Right ventricle myocardium inferior (tissue), 1 donor: ENCODE measurements at regions not wholly inside any gene's neighbourhood (a gene's known extent, or its start where the extent isn't known, plus 50 kb on each side); places are given as distances from the start of the nearest gene placed in this dataset.

Experiments
- ATAC-seq: fragments of 200-7000 bp; cut with Tn5 transposase; one replicate; pipeline ENCODE4 v1.9.1; 2020; ENCODE audit warnings: mild to moderate bottlenecking, moderate library complexity
- DNase-seq: peaks from one replicate; pipeline ENCODE4 v3.0.0; 2021; ENCODE audit errors: missing footprints
- intact Hi-C: fragments of 100-400 bp; cut with DNase I; formaldehyde crosslinking; loops from one replicate; pipeline ENCODE4 v1.11.0; 2022
- donor health status: DM: no; HTN: yes; CAD: no; lungs with severe emphysema.

DNA sequence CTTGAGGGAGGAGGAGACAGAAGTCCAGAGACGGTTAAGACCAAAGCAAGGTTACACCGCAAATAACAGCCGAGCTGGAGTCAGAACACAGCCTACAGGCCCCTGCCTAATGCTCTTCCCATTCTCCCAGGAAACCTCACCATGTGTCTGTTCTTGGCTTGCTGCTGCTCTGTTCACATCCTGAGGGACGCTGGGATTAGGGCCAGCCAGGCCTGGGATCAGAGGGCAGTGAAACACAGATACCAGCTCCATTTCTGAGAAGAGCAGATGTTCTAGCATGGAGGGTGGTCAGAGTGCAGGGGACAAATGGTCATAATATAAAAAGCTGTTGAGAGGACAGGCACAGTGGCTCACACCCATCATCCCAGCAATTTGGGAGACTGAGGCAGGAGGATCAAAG, 124.8 kb upstream of the LARP1 start:
- intact Hi-C loops: no loop called here
- no peak for DNase-seq
- ATAC-seq: peak; percentile 27

DNA sequence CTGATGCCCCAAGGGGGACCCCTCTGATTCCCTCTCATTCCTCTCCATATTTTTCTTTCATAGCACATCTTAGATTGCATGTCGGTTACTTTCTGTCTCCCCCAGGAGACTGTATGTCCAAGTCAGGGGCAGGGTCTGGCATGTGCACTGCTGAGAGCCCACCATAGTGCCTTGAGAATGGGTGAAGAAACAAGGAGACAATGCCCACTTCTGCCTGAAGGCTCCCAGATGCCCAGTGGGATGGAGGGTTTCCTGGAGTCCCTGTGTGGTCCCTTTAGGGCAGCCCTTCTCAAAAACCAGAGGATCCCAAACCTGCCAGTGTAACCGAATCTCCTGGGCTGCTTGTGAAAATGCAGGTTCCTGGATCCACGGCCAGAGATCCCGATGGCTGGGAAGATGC, 126.5 kb upstream of the LARP1 start:
- ATAC-seq (no peak), DNase-seq (no peak)
- intact Hi-C loops: no loop called here

DNA sequence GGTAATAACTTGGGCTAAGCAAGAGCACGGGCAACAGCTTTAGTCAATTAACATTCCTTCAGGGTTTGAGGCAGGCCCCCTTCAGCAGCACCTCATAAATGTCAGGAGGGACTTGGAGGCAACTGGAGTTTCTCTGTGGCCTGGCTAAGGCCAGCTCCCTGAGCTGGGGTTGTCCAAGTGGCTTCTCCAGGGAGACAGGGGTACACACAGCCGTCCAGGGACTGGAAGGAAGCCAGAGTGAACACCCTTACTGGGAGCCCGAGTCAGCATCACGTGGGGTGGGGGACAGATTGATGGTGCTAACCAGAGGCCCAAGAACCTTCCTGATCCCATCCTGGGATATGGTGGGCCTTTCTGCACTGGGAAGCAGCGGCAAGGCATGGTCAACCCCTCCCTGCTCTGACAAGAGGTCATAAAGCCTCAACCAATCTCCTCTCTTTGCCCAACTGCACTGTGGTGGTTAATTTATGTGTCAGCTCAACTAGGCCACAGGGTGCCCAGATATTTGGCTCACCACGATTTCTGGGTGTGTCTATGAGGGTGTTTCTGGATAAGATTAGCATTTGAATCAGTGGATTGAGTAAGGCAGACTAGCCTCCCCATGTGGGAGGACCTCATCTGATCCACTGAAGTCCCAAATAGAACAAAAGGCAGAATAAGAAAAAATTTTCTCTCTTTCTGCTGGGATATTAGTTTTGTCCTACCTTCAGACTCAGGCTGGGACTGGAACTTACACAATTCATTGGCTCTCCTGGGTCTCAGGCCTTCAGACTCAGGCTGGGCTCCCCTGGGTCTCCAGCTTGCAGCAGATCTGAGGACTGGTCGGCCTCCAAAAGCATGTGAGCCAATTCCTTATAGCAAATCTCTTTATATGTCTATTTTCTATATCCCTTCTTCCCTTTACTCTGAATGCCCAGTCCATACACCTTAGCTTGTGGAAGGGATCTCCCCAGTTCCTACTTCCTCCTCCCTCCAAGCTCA, 127.2 kb upstream of the LARP1 start:
- ATAC-seq (peak; percentile 32), DNase-seq (no peak)
- intact Hi-C loops: no loop called here

DNA sequence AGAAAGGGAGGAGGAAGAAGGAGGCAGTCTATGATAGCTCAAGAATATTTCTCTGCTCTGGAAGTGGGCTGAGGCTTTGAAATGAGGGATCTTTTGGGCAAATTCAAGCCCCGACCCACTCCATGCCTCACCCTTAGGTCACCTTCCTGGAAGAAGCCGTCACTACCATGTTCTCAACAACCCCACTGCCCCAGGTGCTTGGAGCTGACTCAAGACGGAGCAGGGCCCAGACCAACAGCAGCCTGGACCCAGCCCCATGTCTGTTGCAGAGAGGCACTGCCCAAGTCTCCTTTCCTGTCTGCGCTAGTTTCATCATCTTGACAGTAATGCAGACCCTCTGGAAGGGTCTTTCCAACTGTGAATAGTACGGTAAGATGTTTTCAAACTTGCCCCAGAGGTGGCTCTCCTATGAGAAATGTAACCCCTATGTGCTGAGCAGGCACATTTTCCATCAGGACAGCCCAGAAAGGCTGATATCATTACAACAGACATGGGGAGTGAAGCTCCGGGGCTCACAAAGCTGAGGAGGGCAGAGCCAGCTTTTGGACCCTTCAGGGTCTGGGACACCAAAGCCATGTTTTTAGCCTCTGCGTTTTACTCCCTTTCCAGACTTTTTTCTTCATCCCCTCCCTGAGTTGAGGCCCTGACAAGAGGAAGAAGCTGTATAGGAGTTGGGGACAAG, 128.2 kb upstream of the LARP1 start:
- intact Hi-C loops: no loop called here
- DNase-seq (no peak), ATAC-seq (no peak)

DNA sequence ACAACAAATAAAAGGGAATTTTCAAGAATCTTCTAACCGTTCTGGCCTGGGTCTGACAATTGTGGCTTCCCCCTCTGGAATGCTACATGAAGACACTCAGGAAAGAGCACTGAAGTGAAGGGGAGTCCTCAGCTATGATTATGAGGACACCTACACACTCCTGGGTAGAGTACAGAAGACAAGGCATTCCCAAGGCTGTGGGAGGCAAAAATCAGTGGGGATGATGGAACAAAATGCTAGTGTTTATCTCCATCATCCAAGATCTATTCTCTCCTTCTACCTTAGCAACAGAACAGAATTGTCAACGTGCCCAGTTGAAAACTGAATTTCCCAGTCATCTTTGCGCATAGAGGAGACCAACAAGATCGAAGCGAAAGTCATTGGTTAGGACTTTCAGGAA, 130.1 kb upstream of the LARP1 start:
- no peak for ATAC-seq
- intact Hi-C loops: no loop called here

DNA sequence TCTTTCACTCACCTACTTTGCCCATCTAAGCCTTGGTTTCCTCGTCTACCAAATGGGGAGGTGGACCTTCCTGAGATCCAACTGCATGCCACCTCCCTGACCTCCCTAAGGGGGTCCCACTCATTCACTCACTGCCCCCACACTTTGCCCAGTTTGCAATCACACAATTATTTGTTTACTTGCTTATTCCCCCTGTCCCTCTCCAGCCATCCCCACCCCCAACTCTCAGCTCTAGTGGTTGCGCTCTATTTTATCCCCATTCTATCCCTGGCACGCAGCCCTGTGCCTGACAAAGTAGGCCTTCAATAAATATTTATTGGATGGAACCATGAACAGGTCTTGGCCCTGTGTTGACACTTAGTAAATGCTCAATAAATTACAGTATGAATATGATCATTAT, 130.8 kb upstream of the LARP1 start:
- DNase-seq (no peak), ATAC-seq (no peak)
- intact Hi-C loops: no loop called here

More for the DNA sequence above, 130.1 kb upstream of the LARP1 start:
- DNase-seq: no peak

DNA sequence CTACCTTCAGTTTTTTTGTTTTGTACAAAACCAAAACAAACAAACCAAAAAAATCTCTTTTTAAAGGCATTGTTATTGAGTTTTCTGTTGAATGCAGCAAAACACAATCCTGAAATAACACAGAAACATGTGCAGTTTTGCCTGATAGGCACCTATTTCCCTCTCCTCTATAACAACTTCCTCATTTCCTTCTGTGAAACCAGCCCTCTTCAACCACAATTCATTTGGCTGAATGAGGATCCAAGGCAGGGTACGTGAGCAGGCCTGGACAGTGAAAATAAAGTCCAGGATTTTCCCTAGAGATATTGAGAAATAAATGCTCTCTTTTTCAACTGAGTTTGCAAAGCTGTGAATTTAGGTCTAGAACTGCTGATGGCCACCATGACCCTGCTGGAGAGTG, 134.8 kb upstream of the LARP1 start:
- DNase-seq (no peak), ATAC-seq (no peak)
- intact Hi-C loops: no loop called here

DNA sequence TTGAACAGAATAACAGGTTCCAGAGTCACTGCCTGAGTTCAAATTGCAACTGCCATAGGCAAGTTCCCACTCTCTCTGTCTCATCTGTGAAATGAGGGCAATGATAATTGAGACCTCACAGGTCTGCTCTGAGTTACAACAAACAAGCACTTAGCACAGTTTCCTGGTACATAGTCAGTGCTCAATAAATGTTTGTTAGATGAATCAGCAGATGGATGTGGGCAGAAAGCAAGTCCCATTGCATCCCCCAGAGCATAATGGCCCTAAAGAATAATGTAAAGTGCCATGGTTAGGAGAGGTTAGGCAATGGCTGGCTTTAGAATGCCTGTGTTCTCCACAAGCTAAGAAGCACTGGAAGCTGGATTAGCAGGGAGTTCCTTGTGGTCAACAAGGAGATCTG, 136.5 kb upstream of the LARP1 start:
- ATAC-seq (no peak), DNase-seq (no peak)
- intact Hi-C loops: no loop called here

DNA sequence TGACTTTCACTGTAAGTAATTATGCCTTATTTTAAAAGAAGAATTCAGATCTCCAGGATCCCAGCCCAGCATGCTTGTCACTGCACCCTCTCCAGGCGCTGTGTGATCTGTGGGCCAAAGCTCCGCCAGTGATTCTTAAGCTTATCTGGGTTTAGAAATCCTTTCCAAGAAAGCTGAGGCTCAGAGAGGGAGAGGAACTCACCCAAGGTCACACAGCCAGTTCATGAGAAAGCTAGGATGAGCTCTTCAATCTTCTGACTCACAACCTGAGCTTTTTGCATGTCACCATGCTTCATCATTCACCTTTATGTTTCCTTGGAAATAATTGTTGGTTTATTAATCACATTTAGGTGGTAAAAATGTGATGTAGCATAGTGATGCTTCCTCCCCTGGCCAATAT, 136.6 kb upstream of the HAND1 start:
- no peak for DNase-seq
- no peak for ATAC-seq
- intact Hi-C loops: no loop called here

DNA sequence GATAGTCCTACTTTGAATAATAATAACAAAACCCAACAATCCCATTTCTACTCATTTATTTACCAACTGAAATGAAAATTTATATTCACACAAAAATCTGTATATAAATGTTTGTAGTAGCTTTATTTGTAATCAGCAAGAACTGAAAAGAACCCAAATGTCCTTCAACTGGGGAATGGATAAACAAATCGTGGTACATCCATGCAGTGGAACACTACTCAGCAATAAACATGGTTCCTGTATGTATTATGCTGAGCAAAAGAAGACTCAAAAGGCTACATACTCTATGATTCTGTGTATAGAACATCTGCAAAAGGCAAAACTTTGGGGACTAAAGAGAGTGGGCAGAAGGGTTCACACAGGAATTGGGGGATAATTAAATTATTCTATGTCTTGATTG, 136.1 kb upstream of the HAND1 start:
- DNase-seq (no peak), ATAC-seq (no peak)
- intact Hi-C loops: no loop called here

DNA sequence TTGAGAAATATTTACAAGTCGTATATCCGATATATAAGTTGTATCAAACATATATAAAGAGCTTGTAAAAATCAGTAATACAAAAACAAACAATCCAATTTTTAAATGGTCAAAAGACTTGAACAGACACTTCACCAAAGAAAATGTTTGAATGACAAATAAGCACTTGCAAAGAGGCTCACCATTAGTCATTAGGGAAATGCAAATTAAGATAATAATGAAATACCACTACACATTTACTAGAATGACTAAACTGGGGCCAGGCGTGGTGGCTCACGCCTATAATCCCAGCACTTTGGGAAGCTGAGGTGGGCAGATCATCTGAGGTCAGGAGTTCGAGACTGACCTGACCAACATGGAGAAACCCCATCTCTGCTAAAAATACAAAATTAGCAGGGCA, 134.6 kb upstream of the HAND1 start:
- DNase-seq: no peak
- no peak for ATAC-seq
- intact Hi-C loops: no loop called here

DNA sequence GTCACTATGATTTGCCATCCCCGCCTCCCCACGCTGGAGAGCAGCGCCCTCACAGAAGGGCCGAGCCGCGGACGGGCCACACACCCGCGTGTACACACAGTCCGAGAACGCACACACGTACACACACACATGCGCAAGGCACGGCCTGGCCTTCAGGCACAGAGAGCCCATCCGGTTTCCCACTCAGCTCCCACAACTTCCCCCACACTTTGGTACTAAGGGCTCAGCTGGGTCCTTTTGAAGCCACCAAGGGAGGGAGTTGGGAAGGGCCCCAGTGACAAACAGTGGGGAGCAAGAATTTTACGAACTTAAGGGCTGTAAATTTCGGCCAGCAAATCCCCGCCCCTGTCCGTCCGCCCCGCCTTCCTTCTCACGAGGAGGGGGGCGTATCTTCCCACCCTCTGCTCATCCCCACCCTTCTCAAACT, 133.3 kb upstream of the HAND1 start:
- no peak for DNase-seq
- intact Hi-C loops: no loop called here
- no peak for ATAC-seq

DNA sequence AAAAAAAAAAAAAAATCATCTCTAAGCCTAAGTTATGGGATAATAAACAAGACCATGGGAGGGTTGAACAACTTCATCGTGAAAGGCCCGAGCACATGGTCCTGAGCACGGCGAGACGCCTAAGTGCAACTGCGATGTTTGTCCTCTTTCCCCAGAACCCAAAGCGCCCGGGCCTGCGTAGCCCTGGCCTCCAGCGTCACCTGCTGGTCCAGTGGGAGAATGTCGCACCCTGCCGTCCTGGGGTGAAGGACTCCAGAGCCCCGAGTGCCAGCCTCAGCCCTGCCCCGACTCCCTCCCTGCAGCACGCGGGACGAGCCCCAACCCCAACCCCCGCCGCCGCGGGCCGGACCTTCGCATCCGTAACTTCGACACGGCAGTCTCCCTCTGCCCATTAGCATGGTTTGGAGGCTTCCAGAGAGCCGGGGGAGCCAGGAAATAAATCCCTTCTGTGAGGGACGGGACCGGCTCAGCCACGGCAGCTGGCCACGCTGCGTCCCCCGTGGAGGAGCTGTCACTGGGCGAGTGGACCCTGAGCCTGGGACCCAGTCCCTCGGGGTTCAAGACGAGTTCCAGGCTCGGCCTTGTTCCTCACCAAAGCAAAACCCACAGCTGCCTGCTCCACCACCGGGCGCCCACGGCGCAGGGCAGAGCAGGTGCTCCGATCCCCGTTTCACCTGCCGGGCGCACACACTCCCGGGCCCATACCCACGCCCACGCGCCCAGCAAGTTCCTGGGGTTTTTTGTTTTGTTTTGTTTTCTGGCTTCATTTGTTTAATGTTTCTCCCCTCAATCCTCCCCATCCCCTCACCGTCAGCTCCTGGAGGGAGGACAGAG, 132.5 kb upstream of the HAND1 start:
- intact Hi-C loops: loop anchor here (1.0 kb wide), 1 partner anchor 143 kb away; no protein-coding TSS in a partner anchor
- DNase-seq (peak; percentile 75), ATAC-seq (peak; percentile 93)

DNA sequence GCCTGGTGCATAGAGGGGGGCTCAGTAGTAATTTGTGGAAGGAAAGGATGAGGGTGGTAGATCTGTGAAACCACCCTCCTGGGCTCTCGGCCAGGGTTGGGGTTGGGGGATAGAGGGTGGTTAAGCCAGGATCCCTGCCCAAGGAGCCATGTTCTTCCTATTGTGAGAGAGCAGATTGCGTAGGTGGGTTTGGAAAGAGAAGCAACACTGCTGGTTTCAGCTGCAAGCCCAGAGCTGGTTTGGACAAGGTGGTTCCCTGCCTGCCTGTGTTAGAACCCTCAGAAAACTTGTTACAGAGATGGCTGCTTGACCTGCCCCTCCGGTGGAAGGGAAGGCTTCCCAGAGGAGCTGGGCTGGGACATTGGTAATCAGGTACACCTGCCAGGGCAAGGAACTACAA, 131.2 kb upstream of the HAND1 start:
- intact Hi-C loops: loop anchor here (2.0 to 10.0 kb wide), 2 partner anchors 88 to 634 kb away; no protein-coding TSS in a partner anchor
- ATAC-seq (no peak), DNase-seq (no peak)

DNA sequence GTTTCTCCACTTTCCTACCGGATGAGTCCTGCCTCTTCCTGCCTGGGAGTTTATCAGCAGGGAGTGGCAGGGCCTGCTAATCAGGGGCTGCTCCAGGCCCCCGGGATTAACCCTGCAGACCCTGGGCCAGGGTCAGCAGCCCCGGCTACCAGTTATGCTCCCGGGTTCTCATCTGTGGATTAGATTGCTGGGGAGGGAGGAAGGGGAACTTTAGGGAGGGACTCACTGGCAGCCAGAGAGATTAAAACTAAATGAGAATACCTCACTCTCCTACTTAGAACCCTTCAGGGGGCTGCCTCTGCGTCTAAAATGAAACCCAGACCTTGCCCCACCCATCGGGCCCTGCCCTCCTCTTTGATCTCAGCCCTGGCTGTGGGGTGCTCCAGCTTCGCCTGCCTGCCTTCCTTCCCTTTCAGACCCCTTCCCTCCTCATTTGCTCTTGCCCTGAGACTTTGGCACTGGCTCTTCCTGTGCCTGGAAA, 130.5 kb upstream of the HAND1 start:
- intact Hi-C loops: loop anchor here (2.0 to 10.0 kb wide), 2 partner anchors 88 to 634 kb away; no protein-coding TSS in a partner anchor

DNA sequence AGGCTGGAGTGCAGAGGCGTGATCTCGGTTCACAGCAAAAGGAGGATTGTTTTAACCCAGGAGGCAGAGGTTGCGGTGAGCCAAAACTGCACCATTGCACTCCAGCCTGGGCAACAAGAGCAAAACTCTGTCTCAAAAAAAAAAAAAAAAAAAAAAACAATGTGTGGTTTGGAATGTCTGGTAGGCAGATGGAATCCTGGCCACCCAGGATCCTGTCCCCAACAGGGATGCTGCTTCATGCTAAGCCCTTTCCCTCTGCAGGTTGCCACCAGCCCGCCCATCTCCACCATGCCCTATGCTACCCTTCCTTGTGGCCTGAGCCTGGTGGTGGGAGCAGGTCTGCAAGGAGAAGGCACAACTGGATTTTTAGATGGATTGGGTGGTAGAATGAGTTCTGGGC, 129.7 kb upstream of the HAND1 start:
- ATAC-seq (no peak), DNase-seq (no peak)
- intact Hi-C loops: loop anchor here (2.0 to 10.0 kb wide), 2 partner anchors 87 to 633 kb away; no protein-coding TSS in a partner anchor

More for the DNA sequence above, 130.5 kb upstream of the HAND1 start:
- no peak for DNase-seq
- no peak for ATAC-seq

DNA sequence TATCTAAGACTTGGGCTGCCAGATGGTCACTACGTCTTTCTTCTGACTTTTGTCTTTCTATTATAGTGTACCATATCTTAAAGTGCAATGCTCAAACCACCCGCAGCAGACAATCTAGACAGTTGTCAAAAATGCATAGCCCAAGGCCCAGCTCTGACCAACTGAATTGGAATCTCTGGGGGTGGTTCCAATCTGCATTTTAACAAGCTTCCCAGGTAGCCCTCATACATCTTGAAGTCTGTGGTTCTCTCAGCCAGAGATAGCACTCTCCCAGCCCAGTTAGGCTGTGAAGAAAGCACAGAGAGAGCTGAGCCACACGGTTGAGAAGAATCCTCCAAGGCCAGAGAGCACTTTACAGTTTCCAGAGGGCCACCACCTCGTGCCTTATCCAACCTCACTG, 128.2 kb upstream of the HAND1 start:
- intact Hi-C loops: loop anchor here (10.0 kb wide), 1 partner anchor 631 kb away; no protein-coding TSS in a partner anchor
- no peak for ATAC-seq
- DNase-seq: no peak

DNA sequence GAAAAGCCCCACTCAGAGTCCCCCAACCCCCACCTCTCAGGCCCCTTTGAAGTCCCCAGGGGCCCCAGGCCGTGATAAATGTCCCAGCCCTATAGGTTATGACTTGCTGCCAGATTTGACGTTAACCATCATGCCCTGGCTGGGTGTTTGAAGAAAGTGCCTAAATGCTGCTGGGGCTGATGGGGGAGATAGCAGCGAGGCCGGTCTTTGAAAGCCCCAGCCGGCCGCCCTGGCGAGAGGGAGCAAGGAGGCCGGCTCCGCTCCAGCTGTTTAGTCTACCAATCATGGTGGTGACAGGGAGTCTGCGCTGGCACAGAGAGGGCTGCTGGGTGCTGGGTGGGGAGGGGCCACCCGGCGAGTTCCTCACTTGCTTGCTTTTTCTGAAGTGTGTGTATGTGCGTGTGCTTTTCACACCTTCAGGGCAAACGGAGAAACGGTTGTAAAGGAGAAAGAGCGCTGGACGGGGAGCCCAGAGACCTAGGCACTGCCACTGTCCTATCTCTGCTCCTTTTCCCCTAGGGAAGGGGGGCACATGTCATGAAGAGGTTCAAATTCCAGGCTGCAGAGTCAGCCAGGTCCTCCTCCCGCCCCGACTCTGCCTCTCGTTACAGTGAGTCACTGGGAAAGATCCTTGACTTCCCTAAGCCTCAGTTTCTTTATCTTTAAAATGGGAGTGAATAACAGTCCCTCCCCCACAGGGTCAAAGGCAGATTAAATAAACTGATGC, 126.1 kb upstream of the HAND1 start:
- ATAC-seq (peak; percentile 71), DNase-seq (no peak)
- intact Hi-C loops: loop anchor here (10.0 kb wide), 1 partner anchor 629 kb away; no protein-coding TSS in a partner anchor
